Activated CD8-positive, alpha-beta memory T cell treated with anti-CD3 and anti-CD28 coated beads, Interleukin-2, amount 10 ng/mL, durations not matched to agents 7 days and 5 days (primary cell): ENCODE measurements at regions not wholly inside any gene's neighbourhood (a gene's known extent, or its start where the extent isn't known, plus 50 kb on each side); places are given as distances from the start of the nearest gene placed in this dataset.

ENCODE experiments used
- ATAC-seq: fragments of 150-1000 bp; cut with Tn5 transposase; one replicate; pipeline ENCODE4 v1.10.0; 2021; ENCODE audit warnings: moderate library complexity
- CTCF ChIA-PET: fragments of 350-600 bp; sonication (Branson Sonifier 250); formaldehyde crosslinking; loops from one replicate; lab custom pipeline; 2021; ENCODE audit warnings: antibody characterized with exemption; lab: Charles Lee
- DNase-seq: peaks from one replicate; pipeline ENCODE4 v3.0.0-alpha.2; 2020
- H3K27ac Mint-ChIP-seq: one replicate; pipeline ENCODE4 v1.8.0; 2021; ENCODE audit warnings: mild to moderate bottlenecking, mixed read lengths
- H3K27me3 Mint-ChIP-seq: one replicate; pipeline ENCODE4 v1.8.0; 2021; ENCODE audit warnings: mixed read lengths
- H3K36me3 Mint-ChIP-seq: one replicate; pipeline ENCODE4 v1.8.0; 2021; ENCODE audit warnings: mild to moderate bottlenecking, mixed read lengths
- H3K4me1 Mint-ChIP-seq: one replicate; pipeline ENCODE4 v1.8.0; 2021; ENCODE audit warnings: mixed read lengths
- H3K4me3 Mint-ChIP-seq: one replicate; pipeline ENCODE4 v1.8.0; 2021; ENCODE audit warnings: mild to moderate bottlenecking, moderate library complexity, mixed read lengths
- H3K9me3 Mint-ChIP-seq: one replicate; pipeline ENCODE4 v1.8.0; 2022; ENCODE audit warnings: low read depth, mixed read lengths

GRCh38 chr4:14787894-14788293 is 214.4 kb upstream of the CPEB2 start:
- Mint-ChIP-seq H3K4me1 (peaks cover 17% of the 10 kb centered on the region), H3K27ac (no peak overlapping the region), H3K36me3 (no peaks in the 10 kb centered on the region), H3K4me3 (no peak overlapping the region), H3K27me3 (no peaks in the 10 kb centered on the region), H3K9me3 (peaks cover 2% of the 10 kb centered on the region)
- DNase-seq (no peak), ATAC-seq (no peak)
- CTCF ChIA-PET: no interaction called here

- Mint-ChIP-seq H3K36me3 (peaks cover 1% of the 10 kb centered on the region), H3K4me1 (peaks cover 12% of the 10 kb centered on the region), H3K4me3 (no peak overlapping the region), H3K27ac (no peak overlapping the region), H3K27me3 (no peaks in the 10 kb centered on the region), H3K9me3 (peaks cover 2% of the 10 kb centered on the region)
- ATAC-seq (no peak), DNase-seq (no peak)
- CTCF ChIA-PET: no interaction called here
Observed at GRCh38 chr4:14790494-14790893, 211.8 kb upstream of the CPEB2 start.

- ATAC-seq (no peak), DNase-seq (no peak)
- peaks cover 1% of the 10 kb centered on the region for H3K36me3 Mint-ChIP-seq
- CTCF ChIA-PET: no interaction called here
- peaks cover 15% of the 10 kb centered on the region for H3K4me1 Mint-ChIP-seq
- no peak overlapping the region for H3K27ac Mint-ChIP-seq
- no peak overlapping the region for H3K4me3 Mint-ChIP-seq
- peaks cover 7% of the 10 kb centered on the region for H3K9me3 Mint-ChIP-seq
- no peaks in the 10 kb centered on the region for H3K27me3 Mint-ChIP-seq
Observed at GRCh38 chr4:14792702-14793227, 209.5 kb upstream of the CPEB2 start.

- CTCF ChIA-PET: no interaction called here
- H3K4me3 Mint-ChIP-seq: no peak overlapping the region
- no peaks in the 10 kb centered on the region for H3K4me1 Mint-ChIP-seq
Observed at GRCh38 chr4:14800977-14801376, 201.3 kb upstream of the CPEB2 start.

GRCh38 chr4:14802596-14802995 is 199.7 kb upstream of the CPEB2 start:
- CTCF ChIA-PET: no interaction called here
- H3K36me3 Mint-ChIP-seq: peaks cover 2% of the 10 kb centered on the region
- no peak for DNase-seq
- peaks cover 7% of the 10 kb centered on the region for H3K27me3 Mint-ChIP-seq
- H3K27ac Mint-ChIP-seq: no peak overlapping the region
- H3K9me3 Mint-ChIP-seq: peaks cover 4% of the 10 kb centered on the region
- ATAC-seq: no peak
- no peaks in the 10 kb centered on the region for H3K4me1 Mint-ChIP-seq
- no peak overlapping the region for H3K4me3 Mint-ChIP-seq

More at GRCh38 chr4:14800977-14801376, 201.3 kb upstream of the CPEB2 start:
- no peak overlapping the region for H3K27ac Mint-ChIP-seq
- H3K27me3 Mint-ChIP-seq: peaks cover 7% of the 10 kb centered on the region
- ATAC-seq (no peak), DNase-seq (no peak)
- peaks cover 2% of the 10 kb centered on the region for H3K36me3 Mint-ChIP-seq
- peaks cover 7% of the 10 kb centered on the region for H3K9me3 Mint-ChIP-seq

GRCh38 chr4:14807856-14808255 is 194.4 kb upstream of the CPEB2 start:
- CTCF ChIA-PET: no interaction called here
- Mint-ChIP-seq H3K9me3 (no peaks in the 10 kb centered on the region), H3K27ac (no peak overlapping the region), H3K36me3 (no peaks in the 10 kb centered on the region), H3K27me3 (peaks cover 4% of the 10 kb centered on the region), H3K4me1 (no peaks in the 10 kb centered on the region), H3K4me3 (no peak overlapping the region)
- DNase-seq (no peak), ATAC-seq (no peak)

- CTCF ChIA-PET: no interaction called here
- H3K4me1 Mint-ChIP-seq: no peaks in the 10 kb centered on the region
- H3K4me3 Mint-ChIP-seq: no peak overlapping the region
- DNase-seq (no peak), ATAC-seq (no peak)
- no peaks in the 10 kb centered on the region for H3K36me3 Mint-ChIP-seq
- H3K9me3 Mint-ChIP-seq: no peaks in the 10 kb centered on the region
- H3K27ac Mint-ChIP-seq: no peak overlapping the region
- H3K27me3 Mint-ChIP-seq: peaks cover 4% of the 10 kb centered on the region
Observed at GRCh38 chr4:14809203-14809602, 193.1 kb upstream of the CPEB2 start.

GRCh38 chr4:14810121-14810520 is 192.2 kb upstream of the CPEB2 start:
- Mint-ChIP-seq H3K27ac (no peak overlapping the region), H3K4me1 (no peaks in the 10 kb centered on the region), H3K4me3 (no peak overlapping the region), H3K27me3 (no peaks in the 10 kb centered on the region), H3K36me3 (no peaks in the 10 kb centered on the region), H3K9me3 (no peaks in the 10 kb centered on the region)
- CTCF ChIA-PET: no interaction called here
- DNase-seq (no peak), ATAC-seq (no peak)

- Mint-ChIP-seq H3K4me3 (no peak overlapping the region), H3K27ac (no peak overlapping the region), H3K36me3 (no peaks in the 10 kb centered on the region), H3K27me3 (no peaks in the 10 kb centered on the region), H3K4me1 (no peaks in the 10 kb centered on the region), H3K9me3 (no peaks in the 10 kb centered on the region)
- ATAC-seq: no peak
- no peak for DNase-seq
- CTCF ChIA-PET: no interaction called here
Observed at GRCh38 chr4:14810568-14810967, 191.7 kb upstream of the CPEB2 start.

- Mint-ChIP-seq H3K36me3 (no peaks in the 10 kb centered on the region), H3K4me1 (no peaks in the 10 kb centered on the region), H3K9me3 (no peaks in the 10 kb centered on the region), H3K27ac (no peak overlapping the region), H3K27me3 (no peaks in the 10 kb centered on the region), H3K4me3 (no peak overlapping the region)
- DNase-seq (no peak), ATAC-seq (no peak)
- CTCF ChIA-PET: no interaction called here
Observed at GRCh38 chr4:14812101-14812500, 190.2 kb upstream of the CPEB2 start.

- Mint-ChIP-seq H3K4me1 (no peaks in the 10 kb centered on the region), H3K9me3 (no peaks in the 10 kb centered on the region), H3K36me3 (no peaks in the 10 kb centered on the region), H3K27ac (no peak overlapping the region), H3K4me3 (no peak overlapping the region), H3K27me3 (no peaks in the 10 kb centered on the region)
- DNase-seq (no peak), ATAC-seq (no peak)
- CTCF ChIA-PET: no interaction called here
Observed at GRCh38 chr4:14816623-14817261, 185.5 kb upstream of the CPEB2 start.

GRCh38 chr4:14824189-14824588 is 178.1 kb upstream of the CPEB2 start:
- CTCF ChIA-PET: no interaction called here
- Mint-ChIP-seq H3K4me3 (no peak overlapping the region), H3K27me3 (no peaks in the 10 kb centered on the region), H3K36me3 (no peaks in the 10 kb centered on the region), H3K27ac (no peak overlapping the region), H3K9me3 (no peaks in the 10 kb centered on the region), H3K4me1 (no peaks in the 10 kb centered on the region)
- no peak for DNase-seq
- ATAC-seq: no peak

- Mint-ChIP-seq H3K36me3 (no peaks in the 10 kb centered on the region), H3K27me3 (peaks cover 3% of the 10 kb centered on the region), H3K9me3 (no peaks in the 10 kb centered on the region), H3K27ac (no peak overlapping the region), H3K4me3 (no peak overlapping the region), H3K4me1 (no peaks in the 10 kb centered on the region)
- ATAC-seq: no peak
- CTCF ChIA-PET: no interaction called here
- DNase-seq: no peak
Observed at GRCh38 chr4:14827111-14827510, 175.2 kb upstream of the CPEB2 start.

GRCh38 chr4:14829795-14830194 is 172.5 kb upstream of the CPEB2 start:
- no peak for DNase-seq

More at GRCh38 chr4:14829795-14830194, 172.5 kb upstream of the CPEB2 start:
- no peak for ATAC-seq
- H3K27me3 Mint-ChIP-seq: peaks cover 3% of the 10 kb centered on the region
- H3K36me3 Mint-ChIP-seq: no peaks in the 10 kb centered on the region
- CTCF ChIA-PET: no interaction called here
- H3K27ac Mint-ChIP-seq: no peak overlapping the region
- no peaks in the 10 kb centered on the region for H3K4me1 Mint-ChIP-seq
- H3K4me3 Mint-ChIP-seq: no peak overlapping the region
- H3K9me3 Mint-ChIP-seq: no peaks in the 10 kb centered on the region
